ENCODE measurements at regions not wholly inside any gene's neighbourhood (a gene's known extent, or its start where the extent isn't known, plus 50 kb on each side); places are given as distances from the start of the nearest gene placed in this dataset.

- TF ChIP-seq CTCF (IDR thresholded peaks at IDR 0.05; ENCODE audit: insufficient read depth, low read length, poor library complexity, severe bottlenecking) (no peak), EZH2phosphoT487 (conservative IDR thresholded peaks at IDR 0.05; ENCODE audit: low read length) (no peak)
Observed at GRCh38 chr12:124504273-124505000, 63.0 kb downstream of the NCOR2 start.

Data from SU-DHL-6 (cell line).